ENCODE measurements at regions not wholly inside any gene's neighbourhood (a gene's known extent, or its start where the extent isn't known, plus 50 kb on each side); places are given as distances from the start of the nearest gene placed in this dataset.

DNA sequence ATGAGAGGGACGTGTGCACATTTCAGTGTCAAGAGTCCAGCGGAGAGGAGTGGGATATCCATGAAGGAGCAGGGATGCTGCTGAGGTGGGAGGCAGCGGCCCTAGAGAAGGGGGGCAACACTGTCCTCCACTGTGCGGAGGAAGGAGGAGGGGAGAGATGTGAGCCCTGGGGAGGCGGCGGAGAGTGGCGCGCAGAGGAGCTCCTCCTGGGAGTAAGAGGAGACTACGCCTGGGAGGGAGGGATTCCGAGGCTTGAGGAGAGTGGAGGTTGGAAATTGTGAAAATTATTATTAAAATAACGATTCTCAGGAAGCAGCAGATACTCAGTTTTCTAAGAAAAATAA lies 142.7 kb downstream of the CEP57L1 start:
- DNase-seq (ENCODE audit: low spot score), result no peak
- TF ChIP-seq EZH2 (IDR thresholded peaks at IDR 0.05; ENCODE audit: low read depth, unreplicated experiment) (no peak), STAT1 (IDR thresholded peaks at IDR 0.05; ENCODE audit: unreplicated experiment) (no peak), JUNB (IDR thresholded peaks at IDR 0.05; ENCODE audit: unreplicated experiment) (no peak), NANOG (IDR thresholded peaks at IDR 0.05; ENCODE audit: borderline replicate concordance) (no peak), ZNF114 (CRISPR knock-in tag; IDR thresholded peaks at IDR 0.05) (no peak), ZNF331 (CRISPR knock-in tag; IDR thresholded peaks at IDR 0.05; ENCODE audit: low read depth) (no peak), CREB1 (CRISPR knock-in tag; IDR thresholded peaks at IDR 0.05; ENCODE audit: low read depth) (no peak), POLR2AphosphoS5 (IDR thresholded peaks at IDR 0.05; ENCODE audit: low read depth) (no peak), EZH2phosphoT487 (IDR thresholded peaks at IDR 0.05; ENCODE audit: unreplicated experiment) (no peak)
- TF ChIP-seq, protein P1, sequence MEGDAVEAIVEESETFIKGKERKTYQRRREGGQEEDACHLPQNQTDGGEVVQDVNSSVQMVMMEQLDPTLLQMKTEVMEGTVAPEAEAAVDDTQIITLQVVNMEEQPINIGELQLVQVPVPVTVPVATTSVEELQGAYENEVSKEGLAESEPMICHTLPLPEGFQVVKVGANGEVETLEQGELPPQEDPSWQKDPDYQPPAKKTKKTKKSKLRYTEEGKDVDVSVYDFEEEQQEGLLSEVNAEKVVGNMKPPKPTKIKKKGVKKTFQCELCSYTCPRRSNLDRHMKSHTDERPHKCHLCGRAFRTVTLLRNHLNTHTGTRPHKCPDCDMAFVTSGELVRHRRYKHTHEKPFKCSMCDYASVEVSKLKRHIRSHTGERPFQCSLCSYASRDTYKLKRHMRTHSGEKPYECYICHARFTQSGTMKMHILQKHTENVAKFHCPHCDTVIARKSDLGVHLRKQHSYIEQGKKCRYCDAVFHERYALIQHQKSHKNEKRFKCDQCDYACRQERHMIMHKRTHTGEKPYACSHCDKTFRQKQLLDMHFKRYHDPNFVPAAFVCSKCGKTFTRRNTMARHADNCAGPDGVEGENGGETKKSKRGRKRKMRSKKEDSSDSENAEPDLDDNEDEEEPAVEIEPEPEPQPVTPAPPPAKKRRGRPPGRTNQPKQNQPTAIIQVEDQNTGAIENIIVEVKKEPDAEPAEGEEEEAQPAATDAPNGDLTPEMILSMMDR (conservative IDR thresholded peaks at IDR 0.05; ENCODE audit: low read depth in 2 of 2), result no peak
- TF ChIP-seq, protein P2, sequence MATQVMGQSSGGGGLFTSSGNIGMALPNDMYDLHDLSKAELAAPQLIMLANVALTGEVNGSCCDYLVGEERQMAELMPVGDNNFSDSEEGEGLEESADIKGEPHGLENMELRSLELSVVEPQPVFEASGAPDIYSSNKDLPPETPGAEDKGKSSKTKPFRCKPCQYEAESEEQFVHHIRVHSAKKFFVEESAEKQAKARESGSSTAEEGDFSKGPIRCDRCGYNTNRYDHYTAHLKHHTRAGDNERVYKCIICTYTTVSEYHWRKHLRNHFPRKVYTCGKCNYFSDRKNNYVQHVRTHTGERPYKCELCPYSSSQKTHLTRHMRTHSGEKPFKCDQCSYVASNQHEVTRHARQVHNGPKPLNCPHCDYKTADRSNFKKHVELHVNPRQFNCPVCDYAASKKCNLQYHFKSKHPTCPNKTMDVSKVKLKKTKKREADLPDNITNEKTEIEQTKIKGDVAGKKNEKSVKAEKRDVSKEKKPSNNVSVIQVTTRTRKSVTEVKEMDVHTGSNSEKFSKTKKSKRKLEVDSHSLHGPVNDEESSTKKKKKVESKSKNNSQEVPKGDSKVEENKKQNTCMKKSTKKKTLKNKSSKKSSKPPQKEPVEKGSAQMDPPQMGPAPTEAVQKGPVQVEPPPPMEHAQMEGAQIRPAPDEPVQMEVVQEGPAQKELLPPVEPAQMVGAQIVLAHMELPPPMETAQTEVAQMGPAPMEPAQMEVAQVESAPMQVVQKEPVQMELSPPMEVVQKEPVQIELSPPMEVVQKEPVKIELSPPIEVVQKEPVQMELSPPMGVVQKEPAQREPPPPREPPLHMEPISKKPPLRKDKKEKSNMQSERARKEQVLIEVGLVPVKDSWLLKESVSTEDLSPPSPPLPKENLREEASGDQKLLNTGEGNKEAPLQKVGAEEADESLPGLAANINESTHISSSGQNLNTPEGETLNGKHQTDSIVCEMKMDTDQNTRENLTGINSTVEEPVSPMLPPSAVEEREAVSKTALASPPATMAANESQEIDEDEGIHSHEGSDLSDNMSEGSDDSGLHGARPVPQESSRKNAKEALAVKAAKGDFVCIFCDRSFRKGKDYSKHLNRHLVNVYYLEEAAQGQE (IDR thresholded peaks at IDR 0.05; ENCODE audit: unreplicated experiment), result no peak
- TF ChIP-seq, protein P3, sequence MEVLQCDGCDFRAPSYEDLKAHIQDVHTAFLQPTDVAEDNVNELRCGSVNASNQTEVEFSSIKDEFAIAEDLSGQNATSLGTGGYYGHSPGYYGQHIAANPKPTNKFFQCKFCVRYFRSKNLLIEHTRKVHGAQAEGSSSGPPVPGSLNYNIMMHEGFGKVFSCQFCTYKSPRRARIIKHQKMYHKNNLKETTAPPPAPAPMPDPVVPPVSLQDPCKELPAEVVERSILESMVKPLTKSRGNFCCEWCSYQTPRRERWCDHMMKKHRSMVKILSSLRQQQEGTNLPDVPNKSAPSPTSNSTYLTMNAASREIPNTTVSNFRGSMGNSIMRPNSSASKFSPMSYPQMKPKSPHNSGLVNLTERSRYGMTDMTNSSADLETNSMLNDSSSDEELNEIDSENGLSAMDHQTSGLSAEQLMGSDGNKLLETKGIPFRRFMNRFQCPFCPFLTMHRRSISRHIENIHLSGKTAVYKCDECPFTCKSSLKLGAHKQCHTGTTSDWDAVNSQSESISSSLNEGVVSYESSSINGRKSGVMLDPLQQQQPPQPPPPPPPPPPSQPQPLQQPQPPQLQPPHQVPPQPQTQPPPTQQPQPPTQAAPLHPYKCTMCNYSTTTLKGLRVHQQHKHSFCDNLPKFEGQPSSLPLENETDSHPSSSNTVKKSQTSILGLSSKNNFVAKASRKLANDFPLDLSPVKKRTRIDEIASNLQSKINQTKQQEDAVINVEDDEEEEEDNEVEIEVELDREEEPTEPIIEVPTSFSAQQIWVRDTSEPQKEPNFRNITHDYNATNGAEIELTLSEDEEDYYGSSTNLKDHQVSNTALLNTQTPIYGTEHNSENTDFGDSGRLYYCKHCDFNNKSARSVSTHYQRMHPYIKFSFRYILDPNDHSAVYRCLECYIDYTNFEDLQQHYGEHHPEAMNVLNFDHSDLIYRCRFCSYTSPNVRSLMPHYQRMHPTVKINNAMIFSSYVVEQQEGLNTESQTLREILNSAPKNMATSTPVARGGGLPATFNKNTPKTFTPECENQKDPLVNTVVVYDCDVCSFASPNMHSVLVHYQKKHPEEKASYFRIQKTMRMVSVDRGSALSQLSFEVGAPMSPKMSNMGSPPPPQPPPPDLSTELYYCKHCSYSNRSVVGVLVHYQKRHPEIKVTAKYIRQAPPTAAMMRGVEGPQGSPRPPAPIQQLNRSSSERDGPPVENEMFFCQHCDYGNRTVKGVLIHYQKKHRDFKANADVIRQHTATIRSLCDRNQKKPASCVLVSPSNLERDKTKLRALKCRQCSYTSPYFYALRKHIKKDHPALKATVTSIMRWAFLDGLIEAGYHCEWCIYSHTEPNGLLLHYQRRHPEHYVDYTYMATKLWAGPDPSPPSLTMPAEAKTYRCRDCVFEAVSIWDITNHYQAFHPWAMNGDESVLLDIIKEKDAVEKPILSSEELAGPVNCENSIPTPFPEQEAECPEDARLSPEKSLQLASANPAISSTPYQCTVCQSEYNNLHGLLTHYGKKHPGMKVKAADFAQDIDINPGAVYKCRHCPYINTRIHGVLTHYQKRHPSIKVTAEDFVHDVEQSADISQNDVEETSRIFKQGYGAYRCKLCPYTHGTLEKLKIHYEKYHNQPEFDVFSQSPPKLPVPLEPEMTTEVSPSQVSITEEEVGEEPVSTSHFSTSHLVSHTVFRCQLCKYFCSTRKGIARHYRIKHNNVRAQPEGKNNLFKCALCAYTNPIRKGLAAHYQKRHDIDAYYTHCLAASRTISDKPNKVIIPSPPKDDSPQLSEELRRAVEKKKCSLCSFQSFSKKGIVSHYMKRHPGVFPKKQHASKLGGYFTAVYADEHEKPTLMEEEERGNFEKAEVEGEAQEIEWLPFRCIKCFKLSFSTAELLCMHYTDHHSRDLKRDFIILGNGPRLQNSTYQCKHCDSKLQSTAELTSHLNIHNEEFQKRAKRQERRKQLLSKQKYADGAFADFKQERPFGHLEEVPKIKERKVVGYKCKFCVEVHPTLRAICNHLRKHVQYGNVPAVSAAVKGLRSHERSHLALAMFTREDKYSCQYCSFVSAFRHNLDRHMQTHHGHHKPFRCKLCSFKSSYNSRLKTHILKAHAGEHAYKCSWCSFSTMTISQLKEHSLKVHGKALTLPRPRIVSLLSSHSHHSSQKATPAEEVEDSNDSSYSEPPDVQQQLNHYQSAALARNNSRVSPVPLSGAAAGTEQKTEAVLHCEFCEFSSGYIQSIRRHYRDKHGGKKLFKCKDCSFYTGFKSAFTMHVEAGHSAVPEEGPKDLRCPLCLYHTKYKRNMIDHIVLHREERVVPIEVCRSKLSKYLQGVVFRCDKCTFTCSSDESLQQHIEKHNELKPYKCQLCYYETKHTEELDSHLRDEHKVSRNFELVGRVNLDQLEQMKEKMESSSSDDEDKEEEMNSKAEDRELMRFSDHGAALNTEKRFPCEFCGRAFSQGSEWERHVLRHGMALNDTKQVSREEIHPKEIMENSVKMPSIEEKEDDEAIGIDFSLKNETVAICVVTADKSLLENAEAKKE (CRISPR knock-in tag; IDR thresholded peaks at IDR 0.05), result no peak
- TF ChIP-seq, protein P4, sequence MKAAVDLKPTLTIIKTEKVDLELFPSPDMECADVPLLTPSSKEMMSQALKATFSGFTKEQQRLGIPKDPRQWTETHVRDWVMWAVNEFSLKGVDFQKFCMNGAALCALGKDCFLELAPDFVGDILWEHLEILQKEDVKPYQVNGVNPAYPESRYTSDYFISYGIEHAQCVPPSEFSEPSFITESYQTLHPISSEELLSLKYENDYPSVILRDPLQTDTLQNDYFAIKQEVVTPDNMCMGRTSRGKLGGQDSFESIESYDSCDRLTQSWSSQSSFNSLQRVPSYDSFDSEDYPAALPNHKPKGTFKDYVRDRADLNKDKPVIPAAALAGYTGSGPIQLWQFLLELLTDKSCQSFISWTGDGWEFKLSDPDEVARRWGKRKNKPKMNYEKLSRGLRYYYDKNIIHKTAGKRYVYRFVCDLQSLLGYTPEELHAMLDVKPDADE (IDR thresholded peaks at IDR 0.05), result no peak
- no peaks in the 10 kb centered on the region for H4K20me1 ChIP-seq (replicated peaks; ENCODE audit: insufficient read depth)

More for the DNA sequence above, 142.7 kb downstream of the CEP57L1 start:
- Histone ChIP-seq H3K4me1 (ENCODE audit: insufficient read depth) (peaks cover 9% of the 10 kb centered on the region), H2AFZ (peak overlapping the region; percentile 63), H3K79me2 (replicated peaks; ENCODE audit: insufficient read depth) (no peaks in the 10 kb centered on the region), H3F3A (replicated peaks; ENCODE audit: low read depth) (no peaks in the 10 kb centered on the region), H3K36me3 (ENCODE audit: insufficient read depth) (no peaks in the 10 kb centered on the region), H3K4me2 (no peak overlapping the region), H3K9me2 (ENCODE audit: insufficient read depth) (peaks cover 7% of the 10 kb centered on the region; the same call in 1 of the 2 replicates), H3K4me3 (no peak overlapping the region), H3K27me3 (ENCODE audit: insufficient read depth) (no peaks in the 10 kb centered on the region), H3K27ac (ENCODE audit: low read depth) (no peak overlapping the region)
- no peak overlapping the region for H3K27ac Mint-ChIP-seq
- H3K27me3 Mint-ChIP-seq (ENCODE audit: insufficient read depth, low read depth, poor library complexity), result peaks cover 4% of the 10 kb centered on the region
- H3K4me1 Mint-ChIP-seq, result peaks cover 6% of the 10 kb centered on the region
- H3K36me3 Mint-ChIP-seq (ENCODE audit: low read depth), result no peaks in the 10 kb centered on the region
- H3K9me3 Mint-ChIP-seq, result no peaks in the 10 kb centered on the region; the same call in 2 of the 3 replicates
- no peak for ATAC-seq
- H3K4me3 Mint-ChIP-seq, result no peak overlapping the region
